ENCODE measurements at regions not wholly inside any gene's neighbourhood (a gene's known extent, or its start where the extent isn't known, plus 50 kb on each side); places are given as distances from the start of the nearest gene placed in this dataset.

DNA sequence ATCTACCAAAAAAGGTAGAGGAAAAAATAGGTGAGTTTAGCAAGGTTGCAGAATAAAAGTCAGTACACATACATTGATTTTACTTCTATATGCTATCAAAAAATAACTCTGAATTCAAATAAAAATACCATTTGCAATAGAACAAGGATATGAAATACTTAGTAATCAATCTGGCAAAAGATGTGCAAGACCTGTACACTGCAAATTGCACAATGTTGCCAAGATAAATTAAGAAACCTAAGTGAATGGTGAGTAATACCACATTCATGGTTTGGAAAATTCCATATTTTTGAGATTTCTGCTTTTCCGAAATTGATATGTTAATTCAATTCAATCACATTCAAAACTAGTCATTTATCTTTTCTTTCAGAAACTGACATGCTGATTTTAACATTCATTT lies 464.8 kb downstream of the EPHA3 start:
- 77 to 87% (median 79%) methylated on average over 1 of the region's 1 CpG for WGBS, 4 donors
- TF ChIP-seq, protein P1, sequence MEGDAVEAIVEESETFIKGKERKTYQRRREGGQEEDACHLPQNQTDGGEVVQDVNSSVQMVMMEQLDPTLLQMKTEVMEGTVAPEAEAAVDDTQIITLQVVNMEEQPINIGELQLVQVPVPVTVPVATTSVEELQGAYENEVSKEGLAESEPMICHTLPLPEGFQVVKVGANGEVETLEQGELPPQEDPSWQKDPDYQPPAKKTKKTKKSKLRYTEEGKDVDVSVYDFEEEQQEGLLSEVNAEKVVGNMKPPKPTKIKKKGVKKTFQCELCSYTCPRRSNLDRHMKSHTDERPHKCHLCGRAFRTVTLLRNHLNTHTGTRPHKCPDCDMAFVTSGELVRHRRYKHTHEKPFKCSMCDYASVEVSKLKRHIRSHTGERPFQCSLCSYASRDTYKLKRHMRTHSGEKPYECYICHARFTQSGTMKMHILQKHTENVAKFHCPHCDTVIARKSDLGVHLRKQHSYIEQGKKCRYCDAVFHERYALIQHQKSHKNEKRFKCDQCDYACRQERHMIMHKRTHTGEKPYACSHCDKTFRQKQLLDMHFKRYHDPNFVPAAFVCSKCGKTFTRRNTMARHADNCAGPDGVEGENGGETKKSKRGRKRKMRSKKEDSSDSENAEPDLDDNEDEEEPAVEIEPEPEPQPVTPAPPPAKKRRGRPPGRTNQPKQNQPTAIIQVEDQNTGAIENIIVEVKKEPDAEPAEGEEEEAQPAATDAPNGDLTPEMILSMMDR (IDR thresholded peaks at IDR 0.05): no peak
- TF ChIP-seq POLR2A (IDR thresholded peaks at IDR 0.05): no peak

DNA sequence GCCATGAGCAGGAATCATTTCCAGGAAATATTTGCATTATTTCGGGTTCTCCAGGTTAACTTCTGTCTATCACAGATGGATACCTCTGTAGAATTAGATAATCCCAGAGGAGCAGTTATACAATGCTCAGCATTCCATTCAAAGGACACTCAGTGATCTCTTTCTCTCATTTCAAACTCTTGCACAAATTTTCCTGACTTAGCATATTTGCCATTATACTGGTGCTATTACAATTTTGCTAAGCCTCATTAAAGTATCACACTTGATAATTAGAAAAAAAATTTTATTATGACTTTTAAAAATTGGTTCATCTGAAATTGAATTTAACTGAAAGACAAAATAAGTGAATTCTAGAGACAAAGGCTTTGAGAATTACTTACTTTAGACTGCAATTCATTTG lies 469.0 kb downstream of the EPHA3 start:
- TF ChIP-seq, protein P1 (IDR thresholded peaks at IDR 0.05): no peak
- TF ChIP-seq POLR2A (IDR thresholded peaks at IDR 0.05): no peak
- Histone ChIP-seq H3K36me3 (no peaks in the 10 kb centered on the region), H3K27ac (no peak overlapping the region), H3K4me1 (peaks cover 0 to 12% (median 0%) of the 10 kb centered on the region in 12 donors), H3K4me3 (no peak overlapping the region), H3K27me3 (no peaks in the 10 kb centered on the region), H3K9me3 (no peaks in the 10 kb centered on the region)
- DNase-seq (no peak), ATAC-seq (no peak)
- intact Hi-C loops (cut with DNase I): no loop called here
- WGBS, 4 donors: 79 to 90% (median 82%) methylated on average over 1 of the region's 1 CpG

More for the DNA sequence above, 464.8 kb downstream of the EPHA3 start:
- H3K9me3 ChIP-seq: peaks cover 0 to 8% (median 0%) of the 10 kb centered on the region in 12 donors
- H3K36me3 ChIP-seq: no peaks in the 10 kb centered on the region
- H3K27ac ChIP-seq: no peak overlapping the region
- H3K4me3 ChIP-seq: no peak overlapping the region
- ATAC-seq (no peak), DNase-seq (no peak)
- no peaks in the 10 kb centered on the region for H3K27me3 ChIP-seq
- intact Hi-C loops (cut with DNase I): no loop called here
- H3K4me1 ChIP-seq: peaks cover 0 to 16% (median 0%) of the 10 kb centered on the region in 12 donors

DNA sequence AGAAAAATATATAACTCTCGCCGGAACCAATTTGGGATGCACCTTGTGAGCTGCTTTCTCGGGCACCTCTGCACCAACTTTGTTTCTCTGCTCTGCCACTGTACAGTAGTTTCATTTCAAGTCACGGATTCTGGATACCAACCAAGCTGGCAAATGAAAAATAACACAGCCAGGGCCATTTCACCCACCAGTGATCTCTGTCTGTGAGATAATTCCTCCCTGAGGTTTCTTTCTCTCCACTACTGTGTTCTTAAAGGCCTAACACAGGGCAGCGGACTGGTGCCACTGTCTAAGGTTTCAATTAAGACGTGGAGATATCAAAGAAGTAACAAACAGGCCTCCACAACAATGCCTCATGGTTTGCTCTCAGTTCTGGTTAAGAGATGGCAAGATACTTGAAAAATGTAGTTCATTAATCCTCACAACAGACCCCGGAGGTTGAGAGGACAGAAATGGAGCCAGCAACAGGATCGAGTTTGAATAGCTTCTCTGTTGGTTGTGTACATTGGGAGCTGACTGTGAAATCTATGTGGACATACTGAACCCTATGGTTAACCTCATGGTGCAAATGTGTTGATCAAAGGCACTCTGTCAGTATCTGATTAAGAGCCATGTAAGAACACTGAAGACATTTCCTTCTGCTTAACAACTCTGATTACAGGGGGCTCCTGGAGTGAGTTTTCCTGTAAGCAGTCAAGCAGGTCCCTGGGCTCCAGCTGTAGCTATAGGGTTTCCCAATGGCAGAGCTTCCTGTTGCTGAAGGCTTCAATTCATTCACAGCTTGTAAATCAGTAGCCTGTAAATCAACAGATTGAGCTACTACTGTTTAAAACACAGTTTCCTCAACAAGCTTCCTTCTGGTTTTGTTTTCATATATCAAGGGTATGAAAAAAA lies 470.5 kb downstream of the EPHA3 start:
- Histone ChIP-seq H3K36me3 (no peaks in the 10 kb centered on the region), H3K4me3 (no peak overlapping the region), H3K4me1 (no peaks in the 10 kb centered on the region), H3K27me3 (no peaks in the 10 kb centered on the region), H3K27ac (no peak overlapping the region), H3K9me3 (no peaks in the 10 kb centered on the region)
- DNase-seq: no peak
- WGBS, 4 donors: 79 to 90% (median 85%) methylated on average over 8 of the region's 8 CpGs
- ATAC-seq: no peak
- TF ChIP-seq, protein P1 (IDR thresholded peaks at IDR 0.05): no peak
- TF ChIP-seq POLR2A (IDR thresholded peaks at IDR 0.05): no peak
- intact Hi-C loops (cut with DNase I): no loop called here

DNA sequence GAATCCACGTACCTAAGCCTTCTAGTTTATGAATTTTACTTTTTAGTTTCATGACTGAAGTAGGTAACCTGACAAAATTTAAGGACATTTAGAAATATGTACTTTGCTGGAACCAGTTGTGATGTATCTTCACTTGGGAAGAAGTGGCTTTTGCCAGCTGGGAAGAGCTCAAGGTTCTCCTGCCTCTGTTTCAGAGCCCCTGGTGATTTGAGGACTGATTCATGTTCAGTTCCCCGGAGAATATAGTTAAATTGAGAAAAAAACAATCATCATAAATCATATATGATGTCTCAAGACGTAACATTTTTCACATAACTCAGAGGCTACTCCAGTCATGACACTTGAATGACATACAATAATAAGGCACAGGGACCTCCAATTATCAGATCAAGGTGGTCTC lies 473.4 kb downstream of the EPHA3 start:
- ATAC-seq (no peak), DNase-seq (no peak)
- no peak overlapping the region for H3K4me3 ChIP-seq
- H3K4me1 ChIP-seq: no peaks in the 10 kb centered on the region
- TF ChIP-seq, protein P1 (IDR thresholded peaks at IDR 0.05): no peak
- no peak for TF ChIP-seq POLR2A (IDR thresholded peaks at IDR 0.05)
- no peaks in the 10 kb centered on the region for H3K27me3 ChIP-seq
- peaks cover 0 to 3% (median 0%) of the 10 kb centered on the region in 12 donors for H3K9me3 ChIP-seq
- intact Hi-C loops (cut with DNase I): no loop called here
- no peak overlapping the region for H3K27ac ChIP-seq
- 76 to 89% (median 81%) methylated on average over 3 of the region's 3 CpGs for WGBS, 4 donors
- H3K36me3 ChIP-seq: no peaks in the 10 kb centered on the region
